H1 (cell line): ENCODE measurements at regions not wholly inside any gene's neighbourhood (a gene's known extent, or its start where the extent isn't known, plus 50 kb on each side); places are given as distances from the start of the nearest gene placed in this dataset.

Experiments used
- CHD7 ChIP-seq: fragments of 300-600 bp; sonication (generic); IDR thresholded peaks from 2 replicates; pipeline ENCODE4 v1.7.1; 2012; ENCODE audit warnings: low read length, moderate library complexity, mild to moderate bottlenecking, inconsistent platforms; ENCODE audit not compliant: insufficient replicate concordance
- E2F6 ChIP-seq: IDR thresholded peaks from 2 replicates; pipeline ENCODE4 v1.6.1; 2012; ENCODE audit warnings: inconsistent platforms
- RAD21 ChIP-seq, 2 experiments: IDR thresholded peaks in 1 of 2; conservative IDR thresholded peaks in 1 of 2; 2 replicates each; pipeline ENCODE4 v1.6.1; 2011; ENCODE audit warnings: low read depth in 2 of 2, low read length in 2 of 2, improper control_type of control experiment in 1 of 2, inconsistent platforms in 1 of 2, mild to moderate bottlenecking in 1 of 2, moderate library complexity in 1 of 2
- RNF2 ChIP-seq: fragments of 200-900, 300-1000 bp; sonication (generic); IDR thresholded peaks from 2 replicates; pipeline ENCODE4 v1.7.1; 2016; ENCODE audit warnings: borderline replicate concordance, low read depth, mild to moderate bottlenecking, antibody characterized with exemption, low read length; ENCODE audit not compliant: poor library complexity, severe bottlenecking; ENCODE audit errors: missing control alignments
- TEAD4 ChIP-seq: IDR thresholded peaks from 2 replicates; pipeline ENCODE4 v1.6.1; 2012; ENCODE audit warnings: low read depth, low read length, inconsistent platforms, mixed read lengths

GRCh38 chr3:13159890-13160289 lies 86.7 kb upstream of the IQSEC1 start (continued):
- TF ChIP-seq CHD7, result no peak
- TF ChIP-seq RNF2, result no peak
- TF ChIP-seq E2F6, result no peak
- TF ChIP-seq RAD21 (IDR thresholded peaks at IDR 0.05 in 1 of 2, conservative IDR thresholded peaks at IDR 0.05 in 1 of 2; ENCODE audit: low read depth in 2 of 2, low read length in 2 of 2), result no peak
- no peak for TF ChIP-seq TEAD4
- TF ChIP-seq, all 59 proteins: peak for 0
